MCF 10A (cell line): ENCODE measurements at regions not wholly inside any gene's neighbourhood (a gene's known extent, or its start where the extent isn't known, plus 50 kb on each side); places are given as distances from the start of the nearest gene placed in this dataset.

ENCODE experiments used
- BruUV-seq: library from RNA; stranded (reverse); fragments of 400-500 nt; replicated peaks from 2 replicates; lab custom pipeline; 2021; lab: Mats Ljungman, UMichigan
- CTCF ChIA-PET: fragments of 300-600 bp; sonication (Branson Sonifier 250); formaldehyde crosslinking; extraction: SDS; loops from one replicate; lab custom pipeline; 2021; ENCODE audit warnings: antibody characterized with exemption, inconsistent platforms; lab: Yijun Ruan, JAX
- POLR2A ChIA-PET: fragments of 300-600, 350-650 bp; sonication (Branson Sonifier 250); formaldehyde crosslinking; extraction: SDS; loops from one replicate; lab custom pipeline; 2020; ENCODE audit warnings: antibody characterized with exemption, inconsistent platforms; lab: Yijun Ruan, JAX
- DNase-seq: peaks from one replicate; pipeline ENCODE4 v3.0.0-alpha.2; 2018; ENCODE audit not compliant: unreplicated experiment
- H3K27ac Mint-ChIP-seq: one replicate; pipeline ENCODE4 v1.8.0; 2022; ENCODE audit warnings: mild to moderate bottlenecking, low read depth, mixed read lengths; ENCODE audit not compliant: unreplicated experiment
- H3K27me3 Mint-ChIP-seq: one replicate; pipeline ENCODE4 v1.8.0; 2022; ENCODE audit warnings: mixed read lengths; ENCODE audit not compliant: insufficient read depth, unreplicated experiment
- H3K36me3 Mint-ChIP-seq: one replicate; pipeline ENCODE4 v1.8.0; 2022; ENCODE audit warnings: mild to moderate bottlenecking, moderate library complexity, mixed read lengths; ENCODE audit not compliant: insufficient read depth, unreplicated experiment
- H3K4me1 Mint-ChIP-seq: one replicate; pipeline ENCODE4 v1.8.0; 2022; ENCODE audit warnings: mixed read lengths; ENCODE audit not compliant: insufficient read depth, unreplicated experiment
- H3K4me3 Mint-ChIP-seq: one replicate; pipeline ENCODE4 v1.8.0; 2022; ENCODE audit warnings: mild to moderate bottlenecking, moderate library complexity, mixed read lengths; ENCODE audit not compliant: unreplicated experiment
- H3K9me3 Mint-ChIP-seq: one replicate; pipeline ENCODE4 v1.8.0; 2022; ENCODE audit warnings: mixed read lengths; ENCODE audit not compliant: unreplicated experiment
- CTCF ChIP-seq: fragments of 200-600 bp; IDR thresholded peaks from one replicate; pipeline ENCODE4 v1.8.0; 2022; ENCODE audit warnings: antibody characterized with exemption, mild to moderate bottlenecking; ENCODE audit not compliant: unreplicated experiment
- intact Hi-C: fragments of 100-400 bp; cut with micrococcal nuclease; formaldehyde crosslinking; loops from 2 replicates; pipeline ENCODE4 v1.14.1; 2022

- ChIA-PET POLR2A (interaction anchor here (1.2 kb wide), 1 partner anchor 12 kb away, joined by 6 read pairs; no protein-coding TSS in a partner anchor), CTCF (interaction anchor here (0.7 kb wide), 1 partner anchor 12 kb away, joined by 3 read pairs; no protein-coding TSS in a partner anchor)
- peaks cover 28% of the 10 kb centered on the region for H3K4me1 Mint-ChIP-seq
- peaks cover 6% of the 10 kb centered on the region for H3K36me3 Mint-ChIP-seq
- intact Hi-C loops, result loop anchor here (5.0 kb wide), 1 partner anchor 74 kb away; no protein-coding TSS in a partner anchor
- no peaks in the 10 kb centered on the region for H3K27me3 Mint-ChIP-seq
- no TSS peak for BruUV-seq
- no peak for TF ChIP-seq CTCF
- H3K9me3 Mint-ChIP-seq, result no peaks in the 10 kb centered on the region
- H3K4me3 Mint-ChIP-seq, result no peak overlapping the region
- no peak overlapping the region for H3K27ac Mint-ChIP-seq
- DNase-seq, result no peak
Observed at GRCh38 chr1:29651246-29651645, 414.9 kb downstream of the PTPRU start.

GRCh38 chr1:29650476-29650875, 414.2 kb downstream of the PTPRU start:
- Mint-ChIP-seq H3K27me3 (no peaks in the 10 kb centered on the region), H3K9me3 (no peaks in the 10 kb centered on the region), H3K4me1 (peaks cover 28% of the 10 kb centered on the region), H3K27ac (peak overlapping the region; percentile 70), H3K36me3 (peaks cover 5% of the 10 kb centered on the region), H3K4me3 (peak overlapping the region; percentile 69)
- intact Hi-C loops, result loop anchor here (5.0 kb wide), 1 partner anchor 73 kb away; no protein-coding TSS in a partner anchor
- CTCF ChIA-PET, result interaction anchor here (0.7 kb wide), 1 partner anchor 961 kb away, joined by 3 read pairs; no protein-coding TSS in a partner anchor
- POLR2A ChIA-PET, result interaction anchor here (0.6 to 1.2 kb wide), 2 partner anchors 13 to 66 kb away, joined by 3 to 6 read pairs; no protein-coding TSS in a partner anchor
- no peak for DNase-seq
- BruUV-seq, result no TSS peak
- no peak for TF ChIP-seq CTCF

- Mint-ChIP-seq H3K9me3 (no peaks in the 10 kb centered on the region), H3K4me3 (peak overlapping the region; percentile 69), H3K4me1 (peaks cover 28% of the 10 kb centered on the region), H3K27ac (peak overlapping the region; percentile 70), H3K27me3 (no peaks in the 10 kb centered on the region), H3K36me3 (peaks cover under 1% of the 10 kb centered on the region)
- ChIA-PET POLR2A (interaction anchor here (0.6 to 1.2 kb wide), 3 partner anchors 13 to 403 kb away, joined by 3 to 6 read pairs (median 3); no protein-coding TSS in a partner anchor), CTCF (interaction anchor here (0.7 kb wide), 1 partner anchor 962 kb away, joined by 3 read pairs; no protein-coding TSS in a partner anchor)
- TF ChIP-seq CTCF, result no peak
- intact Hi-C loops, result loop anchor here (5.0 kb wide), 1 partner anchor 73 kb away; no protein-coding TSS in a partner anchor
- no TSS peak for BruUV-seq
- DNase-seq, result peak; percentile 84
Observed at GRCh38 chr1:29650041-29650400, 413.7 kb downstream of the PTPRU start.

- Mint-ChIP-seq H3K27ac (peak overlapping the region; percentile 70), H3K4me1 (peaks cover 28% of the 10 kb centered on the region), H3K9me3 (no peaks in the 10 kb centered on the region), H3K36me3 (no peaks in the 10 kb centered on the region), H3K4me3 (peak overlapping the region; percentile 69), H3K27me3 (no peaks in the 10 kb centered on the region)
- no peak for TF ChIP-seq CTCF
- ChIA-PET POLR2A (interaction anchor here (0.6 to 1.4 kb wide), 2 partner anchors 404 to 419 kb away, joined by 3 read pairs; partner anchors contain the start of gene MECR), CTCF (no interaction called here)
- peak; percentile 63 for DNase-seq
- no TSS peak for BruUV-seq
- intact Hi-C loops, result loop anchor here (5.0 kb wide), 1 partner anchor 72 kb away; no protein-coding TSS in a partner anchor
Observed at GRCh38 chr1:29649189-29650040, 413.1 kb downstream of the PTPRU start.
